Activated T-helper 17 cell treated with anti-CD3 and anti-CD28 coated beads, Interleukin-2, amount 50 U/mL, for 72 hours (primary cell): ENCODE measurements at regions not wholly inside any gene's neighbourhood (a gene's known extent, or its start where the extent isn't known, plus 50 kb on each side); places are given as distances from the start of the nearest gene placed in this dataset.

Source experiments
- ATAC-seq: fragments of 150-1000 bp; cut with Tn5 transposase; replicated peaks from 2 replicates; pipeline ENCODE4 v1.10.0; 2021; ENCODE audit warnings: mild to moderate bottlenecking, moderate library complexity
- H3K27ac Mint-ChIP-seq: one replicate; pipeline ENCODE4 v1.8.0; 2022; ENCODE audit warnings: mixed read lengths
- H3K27me3 Mint-ChIP-seq: one replicate; pipeline ENCODE4 v1.8.0; 2022; ENCODE audit warnings: mixed read lengths
- H3K36me3 Mint-ChIP-seq: one replicate; pipeline ENCODE4 v1.8.0; 2022; ENCODE audit warnings: low read depth, mild to moderate bottlenecking, mixed read lengths
- H3K4me1 Mint-ChIP-seq: one replicate; pipeline ENCODE4 v1.8.0; 2022; ENCODE audit warnings: mixed read lengths
- H3K4me3 Mint-ChIP-seq: one replicate; pipeline ENCODE4 v1.8.0; 2022; ENCODE audit warnings: mild to moderate bottlenecking, mixed read lengths
- H3K9me3 Mint-ChIP-seq: one replicate; pipeline ENCODE4 v1.8.0; 2022; ENCODE audit warnings: mixed read lengths

- ATAC-seq: no peak
- Mint-ChIP-seq H3K27me3 (peaks cover 9% of the 10 kb centered on the region), H3K4me1 (no peaks in the 10 kb centered on the region), H3K27ac (no peak overlapping the region), H3K9me3 (no peaks in the 10 kb centered on the region), H3K36me3 (no peaks in the 10 kb centered on the region), H3K4me3 (no peak overlapping the region)
Observed at GRCh38 chr9:115649991-115650472, 503.6 kb upstream of the PAPPA start.

- Mint-ChIP-seq H3K4me1 (no peaks in the 10 kb centered on the region), H3K27me3 (peaks cover 9% of the 10 kb centered on the region)
- no peak for ATAC-seq
Observed at GRCh38 chr9:115650768-115651167, 502.8 kb upstream of the PAPPA start.

GRCh38 chr9:115651461-115651860 lies 502.1 kb upstream of the PAPPA start:
- Mint-ChIP-seq H3K4me1 (no peaks in the 10 kb centered on the region), H3K9me3 (no peaks in the 10 kb centered on the region), H3K4me3 (no peak overlapping the region), H3K36me3 (no peaks in the 10 kb centered on the region), H3K27me3 (peaks cover 9% of the 10 kb centered on the region), H3K27ac (no peak overlapping the region)
- no peak for ATAC-seq

More at GRCh38 chr9:115650768-115651167, 502.8 kb upstream of the PAPPA start:
- Mint-ChIP-seq H3K9me3 (no peaks in the 10 kb centered on the region), H3K4me3 (no peak overlapping the region), H3K36me3 (no peaks in the 10 kb centered on the region), H3K27ac (no peak overlapping the region)

GRCh38 chr9:115653171-115653606 lies 500.4 kb upstream of the PAPPA start:
- no peaks in the 10 kb centered on the region for H3K4me1 Mint-ChIP-seq
- no peaks in the 10 kb centered on the region for H3K9me3 Mint-ChIP-seq
- no peak overlapping the region for H3K27ac Mint-ChIP-seq
- ATAC-seq: no peak
- no peaks in the 10 kb centered on the region for H3K36me3 Mint-ChIP-seq
- peaks cover 9% of the 10 kb centered on the region for H3K27me3 Mint-ChIP-seq
- H3K4me3 Mint-ChIP-seq: no peak overlapping the region

- H3K4me1 Mint-ChIP-seq: no peaks in the 10 kb centered on the region
- H3K4me3 Mint-ChIP-seq: no peak overlapping the region
- no peaks in the 10 kb centered on the region for H3K9me3 Mint-ChIP-seq
- no peak for ATAC-seq
- no peak overlapping the region for H3K27ac Mint-ChIP-seq
- no peaks in the 10 kb centered on the region for H3K36me3 Mint-ChIP-seq
- peaks cover 15% of the 10 kb centered on the region for H3K27me3 Mint-ChIP-seq
Observed at GRCh38 chr9:115657695-115658094, 495.9 kb upstream of the PAPPA start.

GRCh38 chr9:115665519-115665918 lies 488.1 kb upstream of the PAPPA start:
- no peak for ATAC-seq
- H3K36me3 Mint-ChIP-seq: no peaks in the 10 kb centered on the region
- no peaks in the 10 kb centered on the region for H3K9me3 Mint-ChIP-seq
- peaks cover 15% of the 10 kb centered on the region for H3K27me3 Mint-ChIP-seq
- no peak overlapping the region for H3K4me3 Mint-ChIP-seq
- no peaks in the 10 kb centered on the region for H3K4me1 Mint-ChIP-seq
- H3K27ac Mint-ChIP-seq: no peak overlapping the region

- no peak overlapping the region for H3K4me3 Mint-ChIP-seq
- H3K27me3 Mint-ChIP-seq: peaks cover 17% of the 10 kb centered on the region
- H3K9me3 Mint-ChIP-seq: peaks cover 2% of the 10 kb centered on the region
- no peaks in the 10 kb centered on the region for H3K36me3 Mint-ChIP-seq
- no peak for ATAC-seq
- H3K27ac Mint-ChIP-seq: no peak overlapping the region
- H3K4me1 Mint-ChIP-seq: no peaks in the 10 kb centered on the region
Observed at GRCh38 chr9:115668521-115668920, 485.1 kb upstream of the PAPPA start.

GRCh38 chr9:115671236-115671962 lies 482.2 kb upstream of the PAPPA start:
- H3K27ac Mint-ChIP-seq: no peak overlapping the region
- no peak overlapping the region for H3K4me3 Mint-ChIP-seq
- H3K4me1 Mint-ChIP-seq: no peaks in the 10 kb centered on the region
- peaks cover 7% of the 10 kb centered on the region for H3K9me3 Mint-ChIP-seq
- H3K36me3 Mint-ChIP-seq: no peaks in the 10 kb centered on the region
- H3K27me3 Mint-ChIP-seq: peaks cover 9% of the 10 kb centered on the region
- ATAC-seq: no peak

GRCh38 chr9:115671963-115672305 lies 481.7 kb upstream of the PAPPA start:
- no peaks in the 10 kb centered on the region for H3K4me1 Mint-ChIP-seq
- H3K27me3 Mint-ChIP-seq: peaks cover 6% of the 10 kb centered on the region
- no peaks in the 10 kb centered on the region for H3K36me3 Mint-ChIP-seq
- no peak for ATAC-seq
- H3K4me3 Mint-ChIP-seq: no peak overlapping the region
- no peak overlapping the region for H3K27ac Mint-ChIP-seq
- peaks cover 10% of the 10 kb centered on the region for H3K9me3 Mint-ChIP-seq

GRCh38 chr9:115672477-115673316 lies 480.9 kb upstream of the PAPPA start:
- H3K9me3 Mint-ChIP-seq: peaks cover 10% of the 10 kb centered on the region
- no peaks in the 10 kb centered on the region for H3K36me3 Mint-ChIP-seq
- H3K4me3 Mint-ChIP-seq: no peak overlapping the region
- ATAC-seq: no peak
- no peak overlapping the region for H3K27ac Mint-ChIP-seq
- H3K4me1 Mint-ChIP-seq: no peaks in the 10 kb centered on the region
- peaks cover 3% of the 10 kb centered on the region for H3K27me3 Mint-ChIP-seq

GRCh38 chr9:115673599-115673998 lies 480.0 kb upstream of the PAPPA start:
- no peak for ATAC-seq
- H3K4me3 Mint-ChIP-seq: no peak overlapping the region

GRCh38 chr9:115674091-115674490 lies 479.5 kb upstream of the PAPPA start:
- Mint-ChIP-seq H3K9me3 (peaks cover 10% of the 10 kb centered on the region), H3K27me3 (peaks cover 3% of the 10 kb centered on the region), H3K27ac (no peak overlapping the region), H3K4me3 (no peak overlapping the region), H3K4me1 (no peaks in the 10 kb centered on the region), H3K36me3 (no peaks in the 10 kb centered on the region)
- no peak for ATAC-seq

More at GRCh38 chr9:115673599-115673998, 480.0 kb upstream of the PAPPA start:
- Mint-ChIP-seq H3K9me3 (peaks cover 10% of the 10 kb centered on the region), H3K4me1 (no peaks in the 10 kb centered on the region), H3K27me3 (peaks cover 3% of the 10 kb centered on the region), H3K36me3 (no peaks in the 10 kb centered on the region), H3K27ac (no peak overlapping the region)

GRCh38 chr9:115675834-115676233 lies 477.8 kb upstream of the PAPPA start:
- no peak for ATAC-seq
- Mint-ChIP-seq H3K36me3 (no peaks in the 10 kb centered on the region), H3K27me3 (peaks cover 6% of the 10 kb centered on the region), H3K4me1 (no peaks in the 10 kb centered on the region), H3K9me3 (peaks cover 10% of the 10 kb centered on the region), H3K27ac (no peak overlapping the region), H3K4me3 (no peak overlapping the region)

- Mint-ChIP-seq H3K27me3 (peaks cover 7% of the 10 kb centered on the region), H3K36me3 (no peaks in the 10 kb centered on the region), H3K9me3 (peaks cover 3% of the 10 kb centered on the region)
Observed at GRCh38 chr9:115680231-115680630, 473.4 kb upstream of the PAPPA start.

GRCh38 chr9:115681585-115681984 lies 472.0 kb upstream of the PAPPA start:
- Mint-ChIP-seq H3K4me1 (no peaks in the 10 kb centered on the region), H3K4me3 (no peak overlapping the region), H3K9me3 (peaks cover 7% of the 10 kb centered on the region), H3K36me3 (no peaks in the 10 kb centered on the region), H3K27me3 (peaks cover 10% of the 10 kb centered on the region), H3K27ac (no peak overlapping the region)
- no peak for ATAC-seq

More at GRCh38 chr9:115680231-115680630, 473.4 kb upstream of the PAPPA start:
- no peak overlapping the region for H3K27ac Mint-ChIP-seq
- ATAC-seq: no peak
- H3K4me3 Mint-ChIP-seq: no peak overlapping the region
- H3K4me1 Mint-ChIP-seq: no peaks in the 10 kb centered on the region
